ENCODE measurements at regions not wholly inside any gene's neighbourhood (a gene's known extent, or its start where the extent isn't known, plus 50 kb on each side); places are given as distances from the start of the nearest gene placed in this dataset.

DNA sequence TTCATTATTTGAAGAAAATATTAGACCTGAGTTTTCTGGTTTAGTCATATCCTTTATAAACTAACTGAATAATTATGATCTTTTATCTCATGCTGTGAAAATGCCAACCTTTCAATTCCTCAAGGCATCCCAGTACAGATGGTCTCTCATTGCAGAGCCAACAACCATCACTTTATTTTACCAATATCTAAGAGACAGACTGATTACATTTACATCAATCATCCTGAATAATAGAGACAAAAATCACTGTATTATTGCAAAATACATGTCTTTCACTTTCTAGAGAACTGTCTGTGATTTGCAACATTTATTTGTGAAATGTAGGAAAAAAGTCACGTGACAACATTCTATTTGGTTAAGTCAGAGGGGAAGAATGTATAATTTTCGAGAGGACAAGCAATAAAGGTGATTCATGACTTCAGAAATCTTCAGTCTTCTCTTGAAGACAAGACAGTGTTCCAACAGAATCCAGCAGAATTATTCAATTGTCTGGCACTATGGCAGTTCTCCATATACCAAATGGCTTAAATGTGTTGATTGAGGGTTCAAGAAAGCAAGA lies 503.6 kb upstream of the SYT4 start:
- TF ChIP-seq, protein P1, sequence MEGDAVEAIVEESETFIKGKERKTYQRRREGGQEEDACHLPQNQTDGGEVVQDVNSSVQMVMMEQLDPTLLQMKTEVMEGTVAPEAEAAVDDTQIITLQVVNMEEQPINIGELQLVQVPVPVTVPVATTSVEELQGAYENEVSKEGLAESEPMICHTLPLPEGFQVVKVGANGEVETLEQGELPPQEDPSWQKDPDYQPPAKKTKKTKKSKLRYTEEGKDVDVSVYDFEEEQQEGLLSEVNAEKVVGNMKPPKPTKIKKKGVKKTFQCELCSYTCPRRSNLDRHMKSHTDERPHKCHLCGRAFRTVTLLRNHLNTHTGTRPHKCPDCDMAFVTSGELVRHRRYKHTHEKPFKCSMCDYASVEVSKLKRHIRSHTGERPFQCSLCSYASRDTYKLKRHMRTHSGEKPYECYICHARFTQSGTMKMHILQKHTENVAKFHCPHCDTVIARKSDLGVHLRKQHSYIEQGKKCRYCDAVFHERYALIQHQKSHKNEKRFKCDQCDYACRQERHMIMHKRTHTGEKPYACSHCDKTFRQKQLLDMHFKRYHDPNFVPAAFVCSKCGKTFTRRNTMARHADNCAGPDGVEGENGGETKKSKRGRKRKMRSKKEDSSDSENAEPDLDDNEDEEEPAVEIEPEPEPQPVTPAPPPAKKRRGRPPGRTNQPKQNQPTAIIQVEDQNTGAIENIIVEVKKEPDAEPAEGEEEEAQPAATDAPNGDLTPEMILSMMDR (IDR thresholded peaks at IDR 0.05): no peak
- TF ChIP-seq POLR2A (IDR thresholded peaks at IDR 0.05; ENCODE audit: low read depth): no peak
- TF ChIP-seq POLR2AphosphoS5 (IDR thresholded peaks at IDR 0.05): no peak
